ENCODE measurements at regions not wholly inside any gene's neighbourhood (a gene's known extent, or its start where the extent isn't known, plus 50 kb on each side); places are given as distances from the start of the nearest gene placed in this dataset.

DNA sequence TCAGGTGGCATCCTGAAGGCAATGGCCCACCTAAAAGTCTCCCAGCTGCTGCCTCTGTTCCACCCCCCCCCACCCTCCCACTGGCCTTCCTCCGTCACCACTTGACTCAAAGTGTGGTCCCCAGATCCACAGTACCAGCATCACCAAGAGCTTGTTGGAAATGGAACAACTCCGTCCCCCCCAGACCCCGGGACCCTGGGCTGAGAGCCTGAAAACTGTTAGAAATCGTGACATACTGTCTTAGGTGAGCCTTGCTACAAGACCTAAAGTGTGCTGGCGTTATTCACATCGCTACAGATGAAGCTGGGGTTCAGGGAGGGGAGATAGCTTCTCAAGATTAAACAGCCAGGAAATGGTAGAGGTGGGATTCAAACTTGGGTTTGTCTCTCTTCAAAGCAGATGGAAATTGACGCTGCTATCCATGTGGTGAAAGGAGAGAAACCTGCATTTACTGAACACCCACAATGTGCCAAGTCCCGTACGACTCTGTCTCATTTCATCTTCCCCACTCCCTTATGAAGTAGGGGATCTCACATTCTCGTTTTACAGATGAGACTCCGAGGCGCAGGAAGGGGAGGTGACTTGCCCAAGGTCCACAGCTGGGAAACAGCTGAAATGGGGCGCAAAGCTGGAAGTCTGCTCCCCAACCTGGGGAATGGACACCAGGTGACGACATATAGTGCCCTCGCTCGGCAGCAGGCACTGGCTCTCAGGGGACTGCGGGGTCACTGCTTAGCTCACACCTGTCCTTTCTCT lies 52.8 kb upstream of the IFFO2 start:
- Histone ChIP-seq H2AFZ (ENCODE audit: low read length, unreplicated experiment) (no peak overlapping the region), H3K27me3 (ENCODE audit: insufficient read depth, low read length) (no peaks in the 10 kb centered on the region; the same call in 1 of the 2 replicates), H3K36me3 (ENCODE audit: insufficient read depth, low read length) (no peaks in the 10 kb centered on the region), H3K4me1 (ENCODE audit: control insufficient read depth, insufficient read depth, low read length, unreplicated experiment) (peaks cover 31% of the 10 kb centered on the region), H3K79me2 (ENCODE audit: control insufficient read depth, insufficient read depth, low read length, unreplicated experiment) (no peaks in the 10 kb centered on the region), H3K27ac (ENCODE audit: low read depth, low read length) (no peak overlapping the region; the same call in 1 of the 2 replicates), H3K4me3 (ENCODE audit: low read depth, low read length) (no peak overlapping the region)

DNA sequence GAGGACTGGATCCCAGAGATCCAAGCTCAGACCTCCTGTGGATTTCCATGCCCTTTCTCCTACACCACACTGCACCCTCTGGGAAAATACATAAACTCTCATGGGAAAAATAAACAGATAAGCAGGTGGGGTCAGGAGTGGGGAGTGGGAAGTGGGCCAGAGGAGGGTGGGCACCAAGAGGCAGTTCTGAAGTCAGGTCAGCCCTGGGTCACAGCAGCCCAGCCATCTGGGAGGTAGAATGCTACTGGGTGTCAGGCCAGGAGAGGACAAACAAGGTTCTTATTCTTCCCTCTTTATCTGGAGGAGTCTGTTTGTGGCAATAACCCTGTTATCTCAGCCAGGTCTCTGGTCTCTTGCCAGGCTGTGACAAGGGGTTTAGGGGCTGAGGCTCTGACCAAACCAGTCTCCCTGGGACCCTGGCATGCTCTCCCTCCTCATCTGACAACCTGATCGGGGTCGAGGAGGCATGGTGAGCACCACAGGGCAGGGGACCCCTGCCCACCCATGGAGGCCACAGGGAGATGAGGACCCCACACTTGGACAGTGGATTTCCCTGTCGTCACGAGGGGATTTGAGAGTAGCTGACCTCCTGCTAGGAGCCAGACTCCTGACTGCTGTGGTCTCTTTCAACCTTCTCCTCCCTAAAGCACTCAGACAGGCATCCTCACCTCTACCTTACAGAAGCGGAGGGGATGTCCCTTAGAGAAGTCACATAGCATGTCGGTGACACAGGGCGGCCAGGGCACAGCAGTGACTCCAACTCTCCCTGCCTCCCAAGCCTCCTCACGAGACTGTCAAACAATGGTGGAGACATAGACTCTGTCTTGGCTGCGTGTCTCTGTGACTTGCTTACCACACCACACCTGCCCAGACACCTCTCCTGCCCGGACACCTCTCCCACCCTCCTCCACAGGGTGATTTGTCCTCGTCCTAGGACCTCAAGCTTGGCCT lies 51.3 kb upstream of the IFFO2 start:
- Histone ChIP-seq H3K27me3 (ENCODE audit: insufficient read depth, low read length) (peaks cover 4% of the 10 kb centered on the region; the same call in 1 of the 2 replicates), H3K4me3 (ENCODE audit: low read depth, low read length) (no peak overlapping the region), H2AFZ (ENCODE audit: low read length, unreplicated experiment) (no peak overlapping the region), H3K36me3 (ENCODE audit: insufficient read depth, low read length) (no peaks in the 10 kb centered on the region), H3K4me1 (ENCODE audit: control insufficient read depth, insufficient read depth, low read length, unreplicated experiment) (peaks cover 31% of the 10 kb centered on the region), H3K27ac (ENCODE audit: low read depth, low read length) (no peak overlapping the region), H3K79me2 (ENCODE audit: control insufficient read depth, insufficient read depth, low read length, unreplicated experiment) (no peaks in the 10 kb centered on the region)

DNA sequence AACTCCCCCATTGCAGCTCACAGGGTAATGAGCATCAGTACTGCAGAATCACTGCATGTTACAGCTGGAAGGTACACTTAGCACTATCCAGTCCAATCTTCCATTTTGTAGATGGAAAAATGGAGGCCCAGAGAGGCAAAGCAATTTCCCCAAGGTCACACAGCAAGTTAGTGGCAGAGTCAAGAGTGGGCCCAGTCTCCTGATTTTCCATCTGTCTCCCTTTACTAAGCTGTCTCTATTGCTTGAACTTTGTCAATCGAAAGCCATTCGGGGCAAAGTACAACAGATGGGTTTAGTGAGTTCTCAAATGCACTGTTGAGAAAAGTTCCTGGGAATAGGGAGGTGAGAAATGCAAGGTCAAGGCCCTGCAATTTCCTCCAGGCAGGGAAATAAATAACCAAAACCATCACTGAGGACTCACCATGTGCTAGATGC lies 50.4 kb upstream of the IFFO2 start:
- Histone ChIP-seq H3K27me3 (ENCODE audit: insufficient read depth, low read length) (peaks cover 6% of the 10 kb centered on the region; the same call in 1 of the 2 replicates), H3K4me3 (ENCODE audit: low read depth, low read length) (no peak overlapping the region), H3K4me1 (ENCODE audit: control insufficient read depth, insufficient read depth, low read length, unreplicated experiment) (peaks cover 24% of the 10 kb centered on the region), H2AFZ (ENCODE audit: low read length, unreplicated experiment) (no peak overlapping the region), H3K27ac (ENCODE audit: low read depth, low read length) (no peak overlapping the region), H3K36me3 (ENCODE audit: insufficient read depth, low read length) (no peaks in the 10 kb centered on the region), H3K79me2 (ENCODE audit: control insufficient read depth, insufficient read depth, low read length, unreplicated experiment) (no peaks in the 10 kb centered on the region)
